OCI-LY1 (cell line): ENCODE measurements at regions not wholly inside any gene's neighbourhood (a gene's known extent, or its start where the extent isn't known, plus 50 kb on each side); places are given as distances from the start of the nearest gene placed in this dataset.

Source experiments
- H2AFZ ChIP-seq: fragments of 200-600 bp; sonication (generic), shearing (Covaris generic); 2 replicates; pipeline ENCODE4 v1.6.0; 2014; ENCODE audit warnings: antibody characterized with exemption, mild to moderate bottlenecking, low read length
- H3F3A ChIP-seq: fragments of 200-600 bp; sonication (generic), shearing (Covaris generic); 2 replicates; pipeline ENCODE4 v1.6.0; 2014; ENCODE audit warnings: mild to moderate bottlenecking, antibody characterized with exemption, low read length, moderate library complexity; ENCODE audit not compliant: insufficient read depth
- H3K27ac ChIP-seq: fragments of 200-600 bp; sonication (generic); 2 replicates; pipeline ENCODE4 v1.5.1; 2014; ENCODE audit warnings: low read length, mixed run types, mild to moderate bottlenecking, low read depth; ENCODE audit not compliant: poor library complexity, severe bottlenecking
- H3K27me3 ChIP-seq: fragments of 200-600 bp; sonication (generic); 2 replicates; pipeline ENCODE4 v1.6.0; 2014; ENCODE audit warnings: antibody characterized with exemption, mild to moderate bottlenecking, low read length, moderate library complexity; ENCODE audit not compliant: insufficient read depth
- H3K36me3 ChIP-seq: fragments of 200-600 bp; sonication (generic); 2 replicates; pipeline ENCODE4 v1.6.1; 2014; ENCODE audit warnings: mild to moderate bottlenecking, antibody characterized with exemption, low read length, moderate library complexity, mixed read lengths; ENCODE audit not compliant: insufficient read depth
- H3K4me1 ChIP-seq: fragments of 200-600 bp; sonication (generic); 2 replicates; pipeline ENCODE4 v1.5.1; 2014; ENCODE audit warnings: mild to moderate bottlenecking, low read length, moderate library complexity; ENCODE audit not compliant: insufficient read depth, severe bottlenecking
- H3K4me2 ChIP-seq: fragments of 200-600 bp; sonication (generic), shearing (Covaris generic); 2 replicates; pipeline ENCODE4 v1.6.1; 2014; ENCODE audit warnings: low read length
- H3K4me3 ChIP-seq: fragments of 200-600 bp; sonication (generic); 2 replicates; pipeline ENCODE4 v1.5.1; 2014; ENCODE audit warnings: low read length, low read depth, mild to moderate bottlenecking, mixed read lengths; ENCODE audit not compliant: poor library complexity, severe bottlenecking
- H3K79me2 ChIP-seq: fragments of 200-600 bp; shearing (Covaris generic); 2 replicates; pipeline ENCODE4 v1.6.1; 2016; ENCODE audit warnings: mixed run types, low read length, mixed read lengths; ENCODE audit not compliant: insufficient read depth
- H3K9ac ChIP-seq: fragments of 200-600 bp; sonication (generic), shearing (Covaris generic); 2 replicates; pipeline ENCODE4 v1.6.1; 2014; ENCODE audit warnings: mild to moderate bottlenecking, low read length, mixed read lengths
- H3K9me2 ChIP-seq: fragments of 200-600 bp; sonication (generic), shearing (Covaris generic); 2 replicates; pipeline ENCODE4 v1.6.1; 2014; ENCODE audit warnings: low read depth, mild to moderate bottlenecking, low read length, mixed read lengths
- H3K9me3 ChIP-seq: fragments of 200-600 bp; shearing (Covaris generic); 2 replicates; pipeline ENCODE4 v1.6.1; 2014; ENCODE audit warnings: low read length, mixed read lengths
- H4K20me1 ChIP-seq: fragments of 200-600 bp; sonication (generic), shearing (Covaris generic); 2 replicates; pipeline ENCODE4 v1.6.0; 2016; ENCODE audit warnings: mild to moderate bottlenecking, low read length; ENCODE audit not compliant: insufficient read depth
- CTCF ChIP-seq: fragments of 200-600 bp; sonication (generic), shearing (Covaris generic); IDR thresholded peaks from 2 replicates; pipeline ENCODE4 v1.5.1; 2017; ENCODE audit warnings: mild to moderate bottlenecking, antibody characterized with exemption, low read length, moderate library complexity, mixed read lengths
- EZH2 ChIP-seq: fragments of 200-600 bp; sonication (generic), shearing (Covaris generic); IDR thresholded peaks from 2 replicates; pipeline ENCODE4 v1.8.0; 2017; ENCODE audit warnings: borderline replicate concordance, mixed run types, mild to moderate bottlenecking, antibody characterized with exemption, low read length, moderate library complexity, mixed read lengths

GRCh38 chr2:15745350-15745749 is 153.7 kb downstream of the DDX1 start:
- no peaks in the 10 kb centered on the region for H4K20me1 ChIP-seq

GRCh38 chr2:15745907-15746702 is 154.4 kb downstream of the DDX1 start:
- H3K27me3 ChIP-seq = no peaks in the 10 kb centered on the region
- H2AFZ ChIP-seq = no peak overlapping the region
- H4K20me1 ChIP-seq = no peaks in the 10 kb centered on the region
- no peak overlapping the region for H3K4me3 ChIP-seq
- H3K9ac ChIP-seq = no peak overlapping the region
- H3K27ac ChIP-seq = no peak overlapping the region
- no peaks in the 10 kb centered on the region for H3K9me2 ChIP-seq
- H3K36me3 ChIP-seq = no peaks in the 10 kb centered on the region
- H3K4me2 ChIP-seq = no peak overlapping the region
- H3K4me1 ChIP-seq = no peaks in the 10 kb centered on the region
- H3F3A ChIP-seq = no peaks in the 10 kb centered on the region
- no peaks in the 10 kb centered on the region for H3K9me3 ChIP-seq
- H3K79me2 ChIP-seq = no peaks in the 10 kb centered on the region
- no peak for TF ChIP-seq EZH2
- TF ChIP-seq CTCF = no peak

More at GRCh38 chr2:15745350-15745749, 153.7 kb downstream of the DDX1 start:
- Histone ChIP-seq H3K4me3 (no peak overlapping the region), H3K9me2 (no peaks in the 10 kb centered on the region), H3F3A (no peaks in the 10 kb centered on the region), H3K9me3 (no peaks in the 10 kb centered on the region), H3K27me3 (no peaks in the 10 kb centered on the region), H3K36me3 (no peaks in the 10 kb centered on the region), H3K27ac (no peak overlapping the region), H3K4me2 (no peak overlapping the region), H3K9ac (no peak overlapping the region), H3K79me2 (no peaks in the 10 kb centered on the region), H2AFZ (no peak overlapping the region), H3K4me1 (no peaks in the 10 kb centered on the region)
- TF ChIP-seq EZH2 = no peak
- no peak for TF ChIP-seq CTCF

- H3F3A ChIP-seq = no peaks in the 10 kb centered on the region
- no peak overlapping the region for H3K27ac ChIP-seq
- H3K79me2 ChIP-seq = no peaks in the 10 kb centered on the region
- no peaks in the 10 kb centered on the region for H3K9me3 ChIP-seq
- H3K4me1 ChIP-seq = no peaks in the 10 kb centered on the region
- no peak overlapping the region for H2AFZ ChIP-seq
- no peaks in the 10 kb centered on the region for H4K20me1 ChIP-seq
- H3K9me2 ChIP-seq = no peaks in the 10 kb centered on the region
- H3K27me3 ChIP-seq = no peaks in the 10 kb centered on the region
- no peak overlapping the region for H3K4me3 ChIP-seq
- H3K36me3 ChIP-seq = no peaks in the 10 kb centered on the region
- H3K4me2 ChIP-seq = no peak overlapping the region
- no peak overlapping the region for H3K9ac ChIP-seq
- TF ChIP-seq EZH2 = no peak
- TF ChIP-seq CTCF = no peak
These were observed 155.3 kb downstream of the DDX1 start for GRCh38 chr2:15746703-15747550.
